ENCODE measurements at regions not wholly inside any gene's neighbourhood (a gene's known extent, or its start where the extent isn't known, plus 50 kb on each side); places are given as distances from the start of the nearest gene placed in this dataset.
"Not testable (repeated sequence)": the region's sequence is repeated elsewhere in the genome, so short reads cannot be mapped to it uniquely, and the experiment has no call there.

GRCh38 chr15:98547275-98547674 lies 101.1 kb upstream of the IGF1R start:
- in situ Hi-C loops (cut with HindIII; ENCODE audit: low pct_ligation_motif_present, low pct_unique_long_range_greater_than_20kb, low sequenced_read_pairs): no loop called here
- DNase-seq: no peak

GRCh38 chr15:98547741-98548138 lies 100.6 kb upstream of the IGF1R start:
- in situ Hi-C loops (cut with HindIII; ENCODE audit: low pct_ligation_motif_present, low pct_unique_long_range_greater_than_20kb, low sequenced_read_pairs): no loop called here

GRCh38 chr15:98548139-98548971 lies 100.0 kb upstream of the IGF1R start:
- in situ Hi-C loops (cut with HindIII; ENCODE audit: low pct_ligation_motif_present, low pct_unique_long_range_greater_than_20kb, low sequenced_read_pairs): no loop called here
- DNase-seq: peak; percentile 54

More at GRCh38 chr15:98547741-98548138, 100.6 kb upstream of the IGF1R start:
- peak; percentile 1 for DNase-seq

- in situ Hi-C loops (cut with HindIII; ENCODE audit: low pct_ligation_motif_present, low pct_unique_long_range_greater_than_20kb, low sequenced_read_pairs): no loop called here
- no peak for DNase-seq
Measured at GRCh38 chr15:98549003-98549402, 99.3 kb upstream of the IGF1R start.

GRCh38 chr15:98549741-98550140 lies 98.6 kb upstream of the IGF1R start:
- in situ Hi-C loops (cut with HindIII; ENCODE audit: low pct_ligation_motif_present, low pct_unique_long_range_greater_than_20kb, low sequenced_read_pairs): no loop called here
- no peak for DNase-seq

GRCh38 chr15:98550363-98550762 lies 98.0 kb upstream of the IGF1R start:
- in situ Hi-C loops (cut with HindIII; ENCODE audit: low pct_ligation_motif_present, low pct_unique_long_range_greater_than_20kb, low sequenced_read_pairs); DNase-seq: not testable (repeated sequence)

- in situ Hi-C loops (cut with HindIII; ENCODE audit: low pct_ligation_motif_present, low pct_unique_long_range_greater_than_20kb, low sequenced_read_pairs): no loop called here
- DNase-seq: no peak
Measured at GRCh38 chr15:98551936-98552562, 96.3 kb upstream of the IGF1R start.

GRCh38 chr15:98554272-98555172 lies 93.8 kb upstream of the IGF1R start:
- in situ Hi-C loops (cut with HindIII; ENCODE audit: low pct_ligation_motif_present, low pct_unique_long_range_greater_than_20kb, low sequenced_read_pairs): no loop called here
- no peak for DNase-seq

- in situ Hi-C loops (cut with HindIII; ENCODE audit: low pct_ligation_motif_present, low pct_unique_long_range_greater_than_20kb, low sequenced_read_pairs): no loop called here
- DNase-seq: no peak
Measured at GRCh38 chr15:98555173-98555515, 93.2 kb upstream of the IGF1R start.

- no peak for DNase-seq
- in situ Hi-C loops (cut with HindIII; ENCODE audit: low pct_ligation_motif_present, low pct_unique_long_range_greater_than_20kb, low sequenced_read_pairs): no loop called here
Measured at GRCh38 chr15:98556321-98556720, 92.0 kb upstream of the IGF1R start.

GRCh38 chr15:98560338-98560737 lies 88.0 kb upstream of the IGF1R start:
- DNase-seq: no peak
- in situ Hi-C loops (cut with HindIII; ENCODE audit: low pct_ligation_motif_present, low pct_unique_long_range_greater_than_20kb, low sequenced_read_pairs): no loop called here

GRCh38 chr15:98561169-98561941 lies 87.0 kb upstream of the IGF1R start:
- in situ Hi-C loops (cut with HindIII; ENCODE audit: low pct_ligation_motif_present, low pct_unique_long_range_greater_than_20kb, low sequenced_read_pairs): no loop called here
- no peak for DNase-seq

- in situ Hi-C loops (cut with HindIII; ENCODE audit: low pct_ligation_motif_present, low pct_unique_long_range_greater_than_20kb, low sequenced_read_pairs): no loop called here
- DNase-seq: no peak
Measured at GRCh38 chr15:98562331-98562937, 85.9 kb upstream of the IGF1R start.

GRCh38 chr15:98565566-98565965 lies 82.8 kb upstream of the IGF1R start:
- in situ Hi-C loops (cut with HindIII; ENCODE audit: low pct_ligation_motif_present, low pct_unique_long_range_greater_than_20kb, low sequenced_read_pairs): no loop called here
- DNase-seq: no peak

GRCh38 chr15:98567951-98568350 lies 80.4 kb upstream of the IGF1R start:
- in situ Hi-C loops (cut with HindIII; ENCODE audit: low pct_ligation_motif_present, low pct_unique_long_range_greater_than_20kb, low sequenced_read_pairs): no loop called here
- peak; percentile 38 for DNase-seq

- in situ Hi-C loops (cut with HindIII; ENCODE audit: low pct_ligation_motif_present, low pct_unique_long_range_greater_than_20kb, low sequenced_read_pairs): no loop called here
- peak; percentile 4 for DNase-seq
Measured at GRCh38 chr15:98568382-98569017, 79.8 kb upstream of the IGF1R start.

GRCh38 chr15:98570119-98570518 lies 78.2 kb upstream of the IGF1R start:
- in situ Hi-C loops (cut with HindIII; ENCODE audit: low pct_ligation_motif_present, low pct_unique_long_range_greater_than_20kb, low sequenced_read_pairs): no loop called here
- DNase-seq: no peak

- in situ Hi-C loops (cut with HindIII; ENCODE audit: low pct_ligation_motif_present, low pct_unique_long_range_greater_than_20kb, low sequenced_read_pairs): no loop called here
- no peak for DNase-seq
Measured at GRCh38 chr15:98580572-98580971, 67.8 kb upstream of the IGF1R start.
